ENCODE measurements at regions not wholly inside any gene's neighbourhood (a gene's known extent, or its start where the extent isn't known, plus 50 kb on each side); places are given as distances from the start of the nearest gene placed in this dataset.

GRCh38 chr18:2423761-2424160 lies 147.5 kb downstream of the METTL4 start:
- DNase-seq (ENCODE audit: extremely low spot score in 2 of 2) = no peak
- H3K27ac ChIP-seq = no peak overlapping the region
- TF ChIP-seq CTCF (IDR thresholded peaks at IDR 0.05) (no peak), POLR2AphosphoS5 (IDR thresholded peaks at IDR 0.05; ENCODE audit: insufficient read depth in 1 of 2, low read depth in 1 of 2) (no peak), POLR2A (IDR thresholded peaks at IDR 0.05) (no peak)
- intact Hi-C loops (cut with DNase I) = no loop called here
- no peaks in the 10 kb centered on the region for H3K27me3 ChIP-seq
- no peaks in the 10 kb centered on the region for H3K4me1 ChIP-seq
- H3K9me3 ChIP-seq = no peaks in the 10 kb centered on the region
- H3K36me3 ChIP-seq = no peaks in the 10 kb centered on the region
- no peak overlapping the region for H3K4me3 ChIP-seq

- no peak for TF ChIP-seq POLR2AphosphoS5 (IDR thresholded peaks at IDR 0.05; ENCODE audit: insufficient read depth in 1 of 2, low read depth in 1 of 2)
- TF ChIP-seq POLR2A (IDR thresholded peaks at IDR 0.05) = no peak
- no peak for TF ChIP-seq CTCF (IDR thresholded peaks at IDR 0.05)
Observed at GRCh38 chr18:2424420-2424819, 146.9 kb downstream of the METTL4 start.

GRCh38 chr18:2425426-2426317 lies 145.6 kb downstream of the METTL4 start:
- H3K9me3 ChIP-seq = no peaks in the 10 kb centered on the region
- H3K4me1 ChIP-seq = no peaks in the 10 kb centered on the region
- no peak overlapping the region for H3K4me3 ChIP-seq
- intact Hi-C loops (cut with DNase I) = no loop called here
- no peak overlapping the region for H3K27ac ChIP-seq
- H3K36me3 ChIP-seq = no peaks in the 10 kb centered on the region
- no peak for DNase-seq (ENCODE audit: extremely low spot score in 2 of 2)
- H3K27me3 ChIP-seq = no peaks in the 10 kb centered on the region
- TF ChIP-seq POLR2AphosphoS5 (IDR thresholded peaks at IDR 0.05; ENCODE audit: insufficient read depth in 1 of 2, low read depth in 1 of 2) (no peak), POLR2A (IDR thresholded peaks at IDR 0.05) (no peak), CTCF (IDR thresholded peaks at IDR 0.05) (no peak)

More at GRCh38 chr18:2424420-2424819, 146.9 kb downstream of the METTL4 start:
- Histone ChIP-seq H3K27me3 (no peaks in the 10 kb centered on the region), H3K36me3 (no peaks in the 10 kb centered on the region), H3K9me3 (no peaks in the 10 kb centered on the region), H3K4me3 (no peak overlapping the region), H3K27ac (no peak overlapping the region), H3K4me1 (no peaks in the 10 kb centered on the region)
- intact Hi-C loops (cut with DNase I) = no loop called here
- DNase-seq (ENCODE audit: extremely low spot score in 2 of 2) = no peak

GRCh38 chr18:2430191-2430590 lies 141.1 kb downstream of the METTL4 start:
- H3K27ac ChIP-seq = no peak overlapping the region
- no peaks in the 10 kb centered on the region for H3K36me3 ChIP-seq
- no peak overlapping the region for H3K4me3 ChIP-seq
- no peaks in the 10 kb centered on the region for H3K9me3 ChIP-seq
- intact Hi-C loops (cut with DNase I) = no loop called here
- no peak for TF ChIP-seq POLR2AphosphoS5 (IDR thresholded peaks at IDR 0.05; ENCODE audit: insufficient read depth in 1 of 2, low read depth in 1 of 2)
- no peak for TF ChIP-seq POLR2A (IDR thresholded peaks at IDR 0.05)
- TF ChIP-seq CTCF (IDR thresholded peaks at IDR 0.05) = no peak
- H3K4me1 ChIP-seq = no peaks in the 10 kb centered on the region
- DNase-seq (ENCODE audit: extremely low spot score in 2 of 2) = no peak
- H3K27me3 ChIP-seq = no peaks in the 10 kb centered on the region

GRCh38 chr18:2431806-2432205 lies 139.5 kb downstream of the METTL4 start:
- intact Hi-C loops (cut with DNase I) = no loop called here
- no peaks in the 10 kb centered on the region for H3K27me3 ChIP-seq
- DNase-seq (ENCODE audit: extremely low spot score in 2 of 2) = no peak
- H3K4me3 ChIP-seq = no peak overlapping the region
- no peaks in the 10 kb centered on the region for H3K4me1 ChIP-seq
- no peaks in the 10 kb centered on the region for H3K36me3 ChIP-seq
- TF ChIP-seq CTCF (IDR thresholded peaks at IDR 0.05) (no peak), POLR2AphosphoS5 (IDR thresholded peaks at IDR 0.05; ENCODE audit: insufficient read depth in 1 of 2, low read depth in 1 of 2) (no peak), POLR2A (IDR thresholded peaks at IDR 0.05) (no peak)
- no peaks in the 10 kb centered on the region for H3K9me3 ChIP-seq
- H3K27ac ChIP-seq = no peak overlapping the region
